Fibroblast of pulmonary artery (primary cell): ENCODE measurements at regions not wholly inside any gene's neighbourhood (a gene's known extent, or its start where the extent isn't known, plus 50 kb on each side); places are given as distances from the start of the nearest gene placed in this dataset.
"Not testable (repeated sequence)": the region's sequence is repeated elsewhere in the genome, so short reads cannot be mapped to it uniquely, and the experiment has no call there.

Experiments
- DNase-seq: peaks from one replicate; pipeline ENCODE4 v3.0.0-alpha.2; 2010; ENCODE audit warnings: low read depth
- H3K4me3 ChIP-seq: replicated peaks from 2 replicates; pipeline ENCODE4 v1.5.1; 2011; ENCODE audit warnings: low read depth, mild to moderate bottlenecking, control low read depth, low read length, moderate library complexity
- CTCF ChIP-seq: IDR thresholded peaks from 2 replicates; pipeline ENCODE4 v1.5.1; 2011; ENCODE audit warnings: mild to moderate bottlenecking, control low read depth, low read length, inconsistent platforms; ENCODE audit errors: missing control alignments

- no peak for DNase-seq
- no peak overlapping the region for H3K4me3 ChIP-seq
- TF ChIP-seq CTCF = no peak
These were observed 101.6 kb upstream of the EEPD1 start for GRCh38 chr7:36051501-36051900.

GRCh38 chr7:36053589-36053988 is 99.5 kb upstream of the EEPD1 start:
- H3K4me3 ChIP-seq = no peak overlapping the region
- no peak for DNase-seq
- TF ChIP-seq CTCF = no peak

- H3K4me3 ChIP-seq = no peak overlapping the region
- no peak for TF ChIP-seq CTCF
- DNase-seq = no peak
These were observed 98.4 kb upstream of the EEPD1 start for GRCh38 chr7:36054637-36055036.

- no peak for TF ChIP-seq CTCF
- DNase-seq = no peak
- no peak overlapping the region for H3K4me3 ChIP-seq
These were observed 97.8 kb upstream of the EEPD1 start for GRCh38 chr7:36055207-36055606.

GRCh38 chr7:36057323-36057722 is 95.7 kb upstream of the EEPD1 start:
- DNase-seq = no peak
- no peak overlapping the region for H3K4me3 ChIP-seq
- TF ChIP-seq CTCF = no peak

- DNase-seq = no peak
- H3K4me3 ChIP-seq = no peak overlapping the region
- no peak for TF ChIP-seq CTCF
These were observed 94.9 kb upstream of the EEPD1 start for GRCh38 chr7:36058020-36058592.

- H3K4me3 ChIP-seq = not testable (repeated sequence)
These were observed 92.7 kb upstream of the EEPD1 start for GRCh38 chr7:36060388-36060787.

More at GRCh38 chr7:36060388-36060787, 92.7 kb upstream of the EEPD1 start:
- not testable (repeated sequence) for DNase-seq
